GM12874 (cell line): ENCODE measurements at regions not wholly inside any gene's neighbourhood (a gene's known extent, or its start where the extent isn't known, plus 50 kb on each side); places are given as distances from the start of the nearest gene placed in this dataset.

ENCODE experiments used
- TF ChIP-seq, protein P1 (sequence below): IDR thresholded peaks from 2 replicates; pipeline ENCODE4 v1.5.1; 2011; ENCODE audit warnings: low read depth, mild to moderate bottlenecking, control low read depth, low read length, moderate library complexity; ENCODE audit not compliant: insufficient read depth

DNA sequence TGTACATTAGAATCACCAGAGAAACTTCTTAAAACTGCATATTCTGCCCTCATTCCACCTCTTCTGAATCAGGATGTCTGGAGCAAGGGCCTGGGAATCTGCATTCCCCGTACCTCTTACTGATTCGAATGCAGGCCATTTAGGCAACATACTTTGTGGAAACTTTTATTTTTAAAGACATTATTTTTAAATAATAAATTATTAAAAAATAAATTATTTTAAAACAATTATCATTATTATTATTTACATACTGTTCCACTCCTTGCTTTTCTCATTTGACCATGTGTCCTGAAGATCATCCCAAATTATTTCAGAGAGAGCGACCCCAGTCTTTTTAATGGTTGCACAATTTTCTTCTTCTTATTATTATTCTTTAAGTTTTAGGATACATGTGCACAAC, 336.6 kb upstream of the TBC1D5 start:
- TF ChIP-seq, protein P1, sequence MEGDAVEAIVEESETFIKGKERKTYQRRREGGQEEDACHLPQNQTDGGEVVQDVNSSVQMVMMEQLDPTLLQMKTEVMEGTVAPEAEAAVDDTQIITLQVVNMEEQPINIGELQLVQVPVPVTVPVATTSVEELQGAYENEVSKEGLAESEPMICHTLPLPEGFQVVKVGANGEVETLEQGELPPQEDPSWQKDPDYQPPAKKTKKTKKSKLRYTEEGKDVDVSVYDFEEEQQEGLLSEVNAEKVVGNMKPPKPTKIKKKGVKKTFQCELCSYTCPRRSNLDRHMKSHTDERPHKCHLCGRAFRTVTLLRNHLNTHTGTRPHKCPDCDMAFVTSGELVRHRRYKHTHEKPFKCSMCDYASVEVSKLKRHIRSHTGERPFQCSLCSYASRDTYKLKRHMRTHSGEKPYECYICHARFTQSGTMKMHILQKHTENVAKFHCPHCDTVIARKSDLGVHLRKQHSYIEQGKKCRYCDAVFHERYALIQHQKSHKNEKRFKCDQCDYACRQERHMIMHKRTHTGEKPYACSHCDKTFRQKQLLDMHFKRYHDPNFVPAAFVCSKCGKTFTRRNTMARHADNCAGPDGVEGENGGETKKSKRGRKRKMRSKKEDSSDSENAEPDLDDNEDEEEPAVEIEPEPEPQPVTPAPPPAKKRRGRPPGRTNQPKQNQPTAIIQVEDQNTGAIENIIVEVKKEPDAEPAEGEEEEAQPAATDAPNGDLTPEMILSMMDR: no peak

DNA sequence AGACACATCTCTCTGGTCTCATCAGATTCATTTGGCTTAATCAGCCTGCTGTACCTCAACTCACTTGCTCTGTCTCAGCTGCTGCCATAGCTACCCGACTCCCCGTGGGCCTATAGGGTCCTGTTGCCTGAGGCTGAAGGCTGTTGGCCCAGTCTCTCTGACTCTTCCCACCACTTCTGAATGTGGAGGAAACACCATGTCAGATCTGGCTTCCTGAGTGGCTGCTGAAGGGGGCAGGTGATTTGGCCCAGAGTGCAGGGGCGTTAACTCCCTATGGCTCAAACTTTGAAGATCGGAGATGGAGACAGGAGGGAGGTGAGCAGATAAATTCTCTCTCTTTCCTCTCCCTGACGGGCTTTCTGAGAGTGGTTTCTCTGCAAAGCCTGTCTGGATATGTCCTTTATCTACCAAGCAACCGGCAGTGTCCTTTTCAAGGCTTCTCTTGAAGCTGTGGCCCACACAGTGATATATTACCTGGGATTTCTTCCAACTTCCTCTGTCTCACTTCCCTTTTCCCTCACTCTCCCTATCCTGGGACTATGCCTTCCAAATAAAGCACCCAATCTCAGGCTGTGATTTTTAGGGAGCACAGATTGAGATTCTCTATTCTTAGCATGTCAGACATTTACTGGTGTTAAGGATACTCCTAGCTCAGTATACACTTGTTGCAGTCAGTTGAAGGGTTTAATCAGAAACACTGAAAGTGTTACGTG, 334.9 kb upstream of the TBC1D5 start:
- TF ChIP-seq, protein P1: no peak

DNA sequence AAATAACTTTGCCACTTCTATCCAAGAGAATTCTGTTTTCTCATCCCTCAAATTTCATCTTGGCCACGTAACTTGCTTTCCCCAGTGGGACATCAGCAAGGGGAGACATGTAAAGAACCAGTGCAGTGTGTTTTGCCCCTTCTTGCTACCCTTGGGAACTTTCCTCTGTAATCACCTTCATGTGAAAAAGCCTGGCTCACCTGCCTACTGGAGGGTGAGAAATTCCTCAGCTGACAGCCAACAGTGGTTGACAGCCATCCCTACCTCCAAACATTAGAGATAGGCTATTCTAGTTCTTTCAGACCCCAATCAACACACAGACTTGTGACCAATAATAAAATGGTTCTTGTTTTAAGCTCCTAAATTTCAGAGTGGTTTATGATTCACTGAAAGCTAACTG, 333.9 kb upstream of the TBC1D5 start:
- TF ChIP-seq, protein P1: no peak

DNA sequence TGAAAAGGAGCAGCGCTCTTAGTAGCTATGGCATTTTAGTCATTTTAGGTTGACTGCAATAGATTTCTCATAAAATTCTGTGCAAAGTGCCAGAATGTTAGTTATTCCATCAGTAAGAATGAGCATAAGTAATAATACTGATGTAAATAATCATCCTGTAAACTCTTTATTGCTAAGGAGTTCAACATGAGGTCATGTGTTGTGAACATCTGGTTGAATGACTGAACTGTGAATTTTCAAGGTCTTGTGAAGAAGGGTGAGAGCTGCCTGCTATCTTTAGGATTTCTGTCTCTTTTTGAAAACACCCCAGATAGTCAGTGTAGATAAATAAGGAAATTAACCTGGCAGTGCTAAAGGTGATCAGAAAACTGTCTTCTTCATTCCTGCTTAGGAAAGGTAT, 333.4 kb upstream of the TBC1D5 start:
- TF ChIP-seq, protein P1: no peak

DNA sequence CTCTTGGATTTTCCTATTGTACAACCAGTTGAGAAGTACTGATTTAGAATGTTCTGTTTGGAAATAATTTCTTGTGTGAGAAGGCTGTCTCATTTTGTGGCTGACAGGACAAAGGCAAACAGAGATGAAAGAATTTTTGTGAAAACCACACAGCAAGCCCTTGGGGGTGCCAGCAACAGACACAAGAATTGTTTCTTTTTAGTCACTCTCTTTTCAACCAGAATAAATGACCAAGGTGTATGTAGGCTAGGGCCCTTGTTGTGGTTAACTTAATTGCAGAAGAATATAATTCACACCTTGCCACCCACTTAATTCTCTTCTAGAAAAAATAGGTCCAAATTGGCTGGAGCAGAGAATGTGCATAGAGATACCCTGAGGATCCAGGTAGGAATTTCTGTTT, 329.4 kb upstream of the TBC1D5 start:
- TF ChIP-seq, protein P1: no peak

DNA sequence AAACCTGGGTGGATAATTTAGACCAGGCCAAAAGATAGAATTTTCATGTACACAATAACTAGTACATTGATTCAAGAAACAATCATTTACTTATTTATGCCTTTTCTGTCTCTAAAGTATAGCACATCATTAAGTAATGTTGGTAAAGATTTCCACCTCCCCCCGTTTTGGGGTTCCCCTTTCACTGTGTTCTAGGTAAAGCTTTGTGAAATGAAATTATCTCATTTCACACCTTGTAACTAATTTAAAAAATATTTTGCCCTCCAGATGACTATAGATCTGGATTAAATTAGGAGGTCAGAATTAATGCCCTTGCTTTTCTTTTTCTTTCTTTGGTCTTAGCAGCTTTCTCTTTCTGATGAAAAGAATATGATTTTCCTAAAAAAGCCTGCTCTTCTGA, 328.5 kb upstream of the TBC1D5 start:
- TF ChIP-seq, protein P1: no peak

DNA sequence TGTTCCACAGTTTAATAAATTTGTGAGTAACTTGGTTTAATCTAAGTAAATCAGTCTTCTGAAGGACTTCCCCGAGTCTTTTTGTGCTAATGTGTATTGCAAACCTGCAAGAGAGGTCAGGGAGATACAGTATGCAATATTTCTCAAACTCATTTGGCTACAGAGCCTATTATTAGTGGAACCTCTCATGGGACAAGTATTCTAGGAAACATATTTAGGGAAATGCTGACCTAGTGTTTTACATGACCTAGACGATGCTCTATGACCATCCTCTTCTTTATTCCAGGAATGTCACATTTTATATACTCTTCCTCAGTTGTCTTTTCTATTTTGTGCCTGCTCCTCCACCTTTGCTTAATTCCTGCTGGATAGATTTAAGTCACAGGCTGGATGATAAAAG, 327.8 kb upstream of the TBC1D5 start:
- TF ChIP-seq, protein P1: no peak

DNA sequence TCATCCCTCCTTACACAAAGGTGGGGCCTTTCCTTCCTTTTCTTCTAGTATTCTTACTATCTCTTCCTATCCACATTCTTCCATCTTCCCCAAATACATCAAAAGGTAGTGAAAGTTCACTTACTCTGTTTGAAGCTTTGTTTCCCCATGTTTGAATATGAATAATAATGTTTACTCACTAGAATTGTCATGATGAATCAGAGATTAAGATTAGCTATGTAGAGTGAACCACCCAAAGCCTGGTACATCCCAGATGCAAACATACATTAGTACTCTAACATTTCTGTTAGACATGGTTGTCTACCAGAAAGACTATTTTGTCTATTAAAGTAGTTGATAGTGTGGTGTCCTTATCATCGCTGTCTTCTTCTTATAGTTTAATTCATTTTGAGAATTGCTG, 327.1 kb upstream of the TBC1D5 start:
- TF ChIP-seq, protein P1: no peak
